ENCODE measurements at regions not wholly inside any gene's neighbourhood (a gene's known extent, or its start where the extent isn't known, plus 50 kb on each side); places are given as distances from the start of the nearest gene placed in this dataset.

- H4K20me1 ChIP-seq (replicated peaks in 1 of 2; ENCODE audit: control insufficient read depth in 1 of 2, insufficient read depth in 2 of 2, low read length in 2 of 2), result no peaks in the 10 kb centered on the region
- no peak for DNase-seq (ENCODE audit: low read depth in 1 of 2, low spot score in 2 of 2)
- H4K8ac ChIP-seq (ENCODE audit: extremely low read depth, insufficient read depth, low read length), result no peak overlapping the region
- H3K23ac ChIP-seq (ENCODE audit: insufficient read length), result no peak overlapping the region
- H3K79me2 ChIP-seq (ENCODE audit: control insufficient read depth in 1 of 2, insufficient read depth in 2 of 2, low read length in 2 of 2), result no peaks in the 10 kb centered on the region
- H2BK120ac ChIP-seq (replicated peaks; ENCODE audit: low read depth, low read length), result no peak overlapping the region
- ChIA-PET CTCF (ENCODE audit: partially characterized antibody) (no interaction called here), POLR2A (ENCODE audit: partially characterized antibody) (no interaction called here)
- H3K18ac ChIP-seq (ENCODE audit: extremely low read depth, low read length), result no peak overlapping the region
- H3K9me3 ChIP-seq (ENCODE audit: insufficient read depth in 2 of 2, low read depth in 1 of 2, low read length in 1 of 2), result peaks cover 10 to 16% of the 10 kb centered on the region in 2 experiments; a peak in 3 of 4 replicates
- no peak overlapping the region for H3K4ac ChIP-seq (replicated peaks; ENCODE audit: insufficient read length, low read depth, low read length)
- no peak overlapping the region for H3K56ac ChIP-seq (replicated peaks; ENCODE audit: insufficient read length, low read depth, low read length)
- H3K27ac ChIP-seq (ENCODE audit: low read depth, low read length), result no peak overlapping the region
- TF ChIP-seq PHF8 (conservative IDR thresholded peaks at IDR 0.05; ENCODE audit: low read depth, low read length), result no peak
- TF ChIP-seq FOSL1 (IDR thresholded peaks at IDR 0.05; ENCODE audit: insufficient read depth, low read depth, low read length), result no peak
- no peak for TF ChIP-seq JUND (IDR thresholded peaks at IDR 0.05; ENCODE audit: low read length)
- no peak for FAIRE-seq
- H2BK20ac ChIP-seq (ENCODE audit: low read length), result no peak overlapping the region
- H2BK15ac ChIP-seq (ENCODE audit: low read length), result no peak overlapping the region
- WGBS, 2 experiments (ENCODE audit: extremely low coverage in 1 of 2, insufficient coverage in 1 of 2, insufficient read length in 1 of 2, insufficient replicate concordance in 2 of 2, low coverage in 1 of 2, low lambda C conversion rate in 2 of 2, missing lambda C conversion rate in 1 of 2), result 93% methylated on average over 2 of the region's 2 CpGs; no CpG with 5 or more reads in 1 of the 2 experiments
- H3K27me3 ChIP-seq (replicated peaks in 1 of 4; ENCODE audit: control insufficient read depth in 3 of 4, extremely low read depth in 1 of 4, insufficient read depth in 3 of 4, low read length in 3 of 4), result no peaks in the 10 kb centered on the region
- H2BK12ac ChIP-seq (ENCODE audit: low read depth, low read length), result no peak overlapping the region
- no peak overlapping the region for H4K5ac ChIP-seq (ENCODE audit: insufficient read length, low read depth, low read length)
- H3K79me1 ChIP-seq (ENCODE audit: low read depth, low read length), result no peaks in the 10 kb centered on the region
- H3K4me3 ChIP-seq (ENCODE audit: extremely low read depth in 1 of 4, insufficient read depth in 2 of 4, low read depth in 3 of 4, low read length in 4 of 4), result no peak overlapping the region
- H2AK5ac ChIP-seq (ENCODE audit: low read depth, low read length), result no peak overlapping the region
- H3K23me2 ChIP-seq (ENCODE audit: low read depth, low read length), result no peaks in the 10 kb centered on the region; the same call in 1 of the 2 replicates
- no peaks in the 10 kb centered on the region for H3K4me1 ChIP-seq (replicated peaks in 1 of 4; ENCODE audit: control insufficient read depth in 3 of 4, insufficient read depth in 4 of 4, low read length in 3 of 4)
- H2BK5ac ChIP-seq (ENCODE audit: low read depth, low read length), result no peak overlapping the region
- H3K36me3 ChIP-seq (ENCODE audit: control insufficient read depth in 2 of 4, insufficient read depth in 4 of 4, low read length in 3 of 4), result no peaks in the 10 kb centered on the region
- no peak overlapping the region for H2AFZ ChIP-seq (ENCODE audit: low read length)
- H3K14ac ChIP-seq (ENCODE audit: insufficient read length), result no peak overlapping the region
- H3K4me2 ChIP-seq (ENCODE audit: insufficient read depth in 1 of 2, low read depth in 2 of 2, low read length in 2 of 2), result no peak overlapping the region
- no peak overlapping the region for H3K9ac ChIP-seq (replicated peaks in 1 of 4; ENCODE audit: extremely low read depth in 1 of 4, low read depth in 3 of 4, low read length in 3 of 4)
- H4K91ac ChIP-seq (replicated peaks; ENCODE audit: insufficient read length, low read length), result no peak overlapping the region
Observed at GRCh38 chr12:73413051-73413450, 1124.6 kb upstream of the ATXN7L3B start.

Measured in H1 (cell line).